ENCODE measurements at regions not wholly inside any gene's neighbourhood (a gene's known extent, or its start where the extent isn't known, plus 50 kb on each side); places are given as distances from the start of the nearest gene placed in this dataset.
A peak's percentile ranks its signal among the peaks of the same experiment; 100 is the strongest.

DNA sequence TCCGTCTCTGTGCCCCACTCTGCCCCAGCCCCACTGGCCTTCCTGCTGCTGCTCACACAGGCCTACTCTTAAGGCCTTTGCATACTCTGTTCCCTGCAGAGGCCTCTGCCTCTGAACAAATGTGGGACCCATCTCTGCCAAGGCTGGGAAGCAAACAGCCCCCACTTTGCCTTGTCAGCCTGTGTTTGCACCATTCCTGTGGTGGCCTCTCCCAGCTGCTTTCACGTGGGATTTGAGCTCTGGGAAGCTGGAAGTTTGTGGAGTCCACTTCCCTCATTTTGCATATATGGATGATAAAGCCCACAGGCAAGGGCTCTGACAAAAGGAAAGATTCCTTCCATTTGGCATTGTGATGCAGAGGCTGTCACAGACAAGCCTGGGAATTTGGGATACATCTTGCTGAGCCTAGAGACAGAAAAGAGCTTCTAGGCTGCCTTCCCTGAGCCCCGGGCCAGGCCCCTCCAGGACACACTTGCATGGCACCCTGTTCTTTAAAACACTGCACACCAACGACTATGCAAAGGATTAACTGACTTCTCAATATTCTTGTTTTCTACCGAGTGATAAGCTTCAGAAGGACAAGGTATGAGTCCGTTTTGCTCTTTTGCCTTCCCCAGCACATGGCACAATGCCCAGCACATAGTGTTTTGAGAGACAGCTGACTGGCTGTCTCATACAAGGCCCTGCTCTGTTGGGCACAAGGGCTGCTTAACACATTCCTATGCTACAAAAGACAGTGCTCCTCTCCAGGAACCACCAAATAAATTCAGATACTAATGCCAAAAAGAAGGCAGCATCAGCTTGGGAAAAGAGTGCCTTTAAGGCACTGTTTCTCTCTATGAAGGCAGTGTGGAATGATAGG, 120.7 kb upstream of the TOPAZ1 start:
- TF ChIP-seq, protein P1, sequence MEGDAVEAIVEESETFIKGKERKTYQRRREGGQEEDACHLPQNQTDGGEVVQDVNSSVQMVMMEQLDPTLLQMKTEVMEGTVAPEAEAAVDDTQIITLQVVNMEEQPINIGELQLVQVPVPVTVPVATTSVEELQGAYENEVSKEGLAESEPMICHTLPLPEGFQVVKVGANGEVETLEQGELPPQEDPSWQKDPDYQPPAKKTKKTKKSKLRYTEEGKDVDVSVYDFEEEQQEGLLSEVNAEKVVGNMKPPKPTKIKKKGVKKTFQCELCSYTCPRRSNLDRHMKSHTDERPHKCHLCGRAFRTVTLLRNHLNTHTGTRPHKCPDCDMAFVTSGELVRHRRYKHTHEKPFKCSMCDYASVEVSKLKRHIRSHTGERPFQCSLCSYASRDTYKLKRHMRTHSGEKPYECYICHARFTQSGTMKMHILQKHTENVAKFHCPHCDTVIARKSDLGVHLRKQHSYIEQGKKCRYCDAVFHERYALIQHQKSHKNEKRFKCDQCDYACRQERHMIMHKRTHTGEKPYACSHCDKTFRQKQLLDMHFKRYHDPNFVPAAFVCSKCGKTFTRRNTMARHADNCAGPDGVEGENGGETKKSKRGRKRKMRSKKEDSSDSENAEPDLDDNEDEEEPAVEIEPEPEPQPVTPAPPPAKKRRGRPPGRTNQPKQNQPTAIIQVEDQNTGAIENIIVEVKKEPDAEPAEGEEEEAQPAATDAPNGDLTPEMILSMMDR (optimal IDR thresholded peaks at IDR 0.05 in 1 of 3, IDR thresholded peaks at IDR 0.05 in 1 of 3, conservative IDR thresholded peaks at IDR 0.05 in 1 of 3; ENCODE audit: extremely low read depth in 1 of 3, insufficient read depth in 2 of 3, low read length in 3 of 3) = no peak
- no peak for TF ChIP-seq EZH2 (IDR thresholded peaks at IDR 0.05; ENCODE audit: low read length)
- no peak overlapping the region for H3K9ac ChIP-seq (ENCODE audit: control insufficient read depth, extremely low read depth, insufficient read depth, low read length)
- no peak overlapping the region for H3K4me2 ChIP-seq (ENCODE audit: control insufficient read depth, extremely low read depth, insufficient read depth, low read depth, low read length)
- peaks cover 5% of the 10 kb centered on the region for H3K27me3 ChIP-seq (ENCODE audit: control insufficient read depth, extremely low read depth, insufficient read depth, low read length)
- no peaks in the 10 kb centered on the region for H4K20me1 ChIP-seq (ENCODE audit: control insufficient read depth, extremely low read depth, insufficient read depth, low read length)
- no peaks in the 10 kb centered on the region for H3K9me1 ChIP-seq (ENCODE audit: control insufficient read depth, extremely low read depth, insufficient read depth, low read length)
- no peak overlapping the region for H3K27ac ChIP-seq (ENCODE audit: control insufficient read depth, insufficient read depth, low read length)
- peaks cover 5% of the 10 kb centered on the region for H3K4me1 ChIP-seq (ENCODE audit: control insufficient read depth, extremely low read depth, insufficient read depth, low read length)
- H3K36me3 ChIP-seq (ENCODE audit: control insufficient read depth in 2 of 2, extremely low read depth in 1 of 2, insufficient read depth in 2 of 2, low read length in 2 of 2) = no peaks in the 10 kb centered on the region
- H3K4me3 ChIP-seq (ENCODE audit: control insufficient read depth in 2 of 3, extremely low read depth in 1 of 3, insufficient read depth in 2 of 3, low read depth in 1 of 3, low read length in 3 of 3) = no peak overlapping the region
- dilution Hi-C loops (cut with MboI; ENCODE audit: extremely low pct_ligation_motif_present, low sequenced_read_pairs) = no loop called here
- no peak overlapping the region for H2AFZ ChIP-seq (ENCODE audit: control insufficient read depth, low read length)
- DNase-seq (ENCODE audit: low read depth, low spot score) (no peak), FAIRE-seq (no peak)
- no peaks in the 10 kb centered on the region for H3K9me3 ChIP-seq (ENCODE audit: control insufficient read depth, low read depth, low read length)
- no peaks in the 10 kb centered on the region for H3K79me2 ChIP-seq (ENCODE audit: control insufficient read depth, insufficient read depth, low read length)

DNA sequence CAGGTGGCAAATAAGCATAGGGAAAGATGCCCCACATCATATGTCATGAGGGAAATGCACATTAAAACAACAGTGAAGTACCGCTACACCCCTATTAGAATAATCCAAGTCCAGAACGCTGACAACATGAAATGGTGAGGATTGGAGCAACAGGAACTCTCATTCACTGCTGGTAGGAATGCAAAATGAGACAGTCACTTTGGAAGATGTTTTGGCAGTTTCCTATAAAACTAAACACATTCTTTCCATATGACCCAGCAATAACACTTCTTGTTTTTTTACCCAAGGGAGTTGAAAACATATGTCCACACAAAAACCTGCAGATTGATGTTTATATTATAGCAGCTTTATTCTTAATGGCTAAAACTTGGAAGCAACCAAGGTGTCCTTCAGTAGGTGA, 116.4 kb upstream of the TOPAZ1 start:
- H3K36me3 ChIP-seq (ENCODE audit: control insufficient read depth in 2 of 2, extremely low read depth in 1 of 2, insufficient read depth in 2 of 2, low read length in 2 of 2) = no peaks in the 10 kb centered on the region
- no peak overlapping the region for H3K27ac ChIP-seq (ENCODE audit: control insufficient read depth, insufficient read depth, low read length)
- DNase-seq (ENCODE audit: low read depth, low spot score) (no peak), FAIRE-seq (peak; percentile 26)
- no peak overlapping the region for H3K9ac ChIP-seq (ENCODE audit: control insufficient read depth, extremely low read depth, insufficient read depth, low read length)
- TF ChIP-seq, protein P1 (optimal IDR thresholded peaks at IDR 0.05 in 1 of 3, IDR thresholded peaks at IDR 0.05 in 1 of 3, conservative IDR thresholded peaks at IDR 0.05 in 1 of 3; ENCODE audit: extremely low read depth in 1 of 3, insufficient read depth in 2 of 3, low read length in 3 of 3) = no peak
- TF ChIP-seq EZH2 (IDR thresholded peaks at IDR 0.05; ENCODE audit: low read length) = no peak
- no peak overlapping the region for H3K4me3 ChIP-seq (ENCODE audit: control insufficient read depth in 2 of 3, extremely low read depth in 1 of 3, insufficient read depth in 2 of 3, low read depth in 1 of 3, low read length in 3 of 3)
- no peak overlapping the region for H3K4me2 ChIP-seq (ENCODE audit: control insufficient read depth, extremely low read depth, insufficient read depth, low read depth, low read length)
- no peaks in the 10 kb centered on the region for H3K9me3 ChIP-seq (ENCODE audit: control insufficient read depth, low read depth, low read length)
- H3K79me2 ChIP-seq (ENCODE audit: control insufficient read depth, insufficient read depth, low read length) = no peaks in the 10 kb centered on the region
- peaks cover 5% of the 10 kb centered on the region for H3K27me3 ChIP-seq (ENCODE audit: control insufficient read depth, extremely low read depth, insufficient read depth, low read length)
- no peaks in the 10 kb centered on the region for H4K20me1 ChIP-seq (ENCODE audit: control insufficient read depth, extremely low read depth, insufficient read depth, low read length)
- H3K4me1 ChIP-seq (ENCODE audit: control insufficient read depth, extremely low read depth, insufficient read depth, low read length) = peaks cover 5% of the 10 kb centered on the region
- H2AFZ ChIP-seq (ENCODE audit: control insufficient read depth, low read length) = no peak overlapping the region
- dilution Hi-C loops (cut with MboI; ENCODE audit: extremely low pct_ligation_motif_present, low sequenced_read_pairs) = no loop called here
- no peaks in the 10 kb centered on the region for H3K9me1 ChIP-seq (ENCODE audit: control insufficient read depth, extremely low read depth, insufficient read depth, low read length)

Measured in keratinocyte (primary cell).